A673 (cell line): ENCODE measurements at regions not wholly inside any gene's neighbourhood (a gene's known extent, or its start where the extent isn't known, plus 50 kb on each side); places are given as distances from the start of the nearest gene placed in this dataset.

Experiments
- EZH2 ChIP-seq: fragments of 200-600 bp; sonication (generic); IDR thresholded peaks from 2 replicates; pipeline ENCODE4 v1.6.1; 2017; ENCODE audit warnings: borderline replicate concordance, low read depth, mild to moderate bottlenecking, mixed read lengths, antibody characterized with exemption, low read length; ENCODE audit not compliant: poor library complexity, severe bottlenecking
- TF ChIP-seq, protein P1 (sequence below): fragments of 300-800, 200-600 bp; sonication (generic); conservative IDR thresholded peaks from 2 replicates; pipeline ENCODE4 v1.5.1; 2017; ENCODE audit warnings: low read depth, mild to moderate bottlenecking, antibody characterized with exemption, low read length, moderate library complexity, mixed read lengths

GRCh38 chr22:47406180-47406834 is 643.9 kb downstream of the TBC1D22A start:
- TF ChIP-seq, protein P1, sequence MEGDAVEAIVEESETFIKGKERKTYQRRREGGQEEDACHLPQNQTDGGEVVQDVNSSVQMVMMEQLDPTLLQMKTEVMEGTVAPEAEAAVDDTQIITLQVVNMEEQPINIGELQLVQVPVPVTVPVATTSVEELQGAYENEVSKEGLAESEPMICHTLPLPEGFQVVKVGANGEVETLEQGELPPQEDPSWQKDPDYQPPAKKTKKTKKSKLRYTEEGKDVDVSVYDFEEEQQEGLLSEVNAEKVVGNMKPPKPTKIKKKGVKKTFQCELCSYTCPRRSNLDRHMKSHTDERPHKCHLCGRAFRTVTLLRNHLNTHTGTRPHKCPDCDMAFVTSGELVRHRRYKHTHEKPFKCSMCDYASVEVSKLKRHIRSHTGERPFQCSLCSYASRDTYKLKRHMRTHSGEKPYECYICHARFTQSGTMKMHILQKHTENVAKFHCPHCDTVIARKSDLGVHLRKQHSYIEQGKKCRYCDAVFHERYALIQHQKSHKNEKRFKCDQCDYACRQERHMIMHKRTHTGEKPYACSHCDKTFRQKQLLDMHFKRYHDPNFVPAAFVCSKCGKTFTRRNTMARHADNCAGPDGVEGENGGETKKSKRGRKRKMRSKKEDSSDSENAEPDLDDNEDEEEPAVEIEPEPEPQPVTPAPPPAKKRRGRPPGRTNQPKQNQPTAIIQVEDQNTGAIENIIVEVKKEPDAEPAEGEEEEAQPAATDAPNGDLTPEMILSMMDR: no peak
- no peak for TF ChIP-seq EZH2
